ENCODE measurements at regions not wholly inside any gene's neighbourhood (a gene's known extent, or its start where the extent isn't known, plus 50 kb on each side); places are given as distances from the start of the nearest gene placed in this dataset.

DNA sequence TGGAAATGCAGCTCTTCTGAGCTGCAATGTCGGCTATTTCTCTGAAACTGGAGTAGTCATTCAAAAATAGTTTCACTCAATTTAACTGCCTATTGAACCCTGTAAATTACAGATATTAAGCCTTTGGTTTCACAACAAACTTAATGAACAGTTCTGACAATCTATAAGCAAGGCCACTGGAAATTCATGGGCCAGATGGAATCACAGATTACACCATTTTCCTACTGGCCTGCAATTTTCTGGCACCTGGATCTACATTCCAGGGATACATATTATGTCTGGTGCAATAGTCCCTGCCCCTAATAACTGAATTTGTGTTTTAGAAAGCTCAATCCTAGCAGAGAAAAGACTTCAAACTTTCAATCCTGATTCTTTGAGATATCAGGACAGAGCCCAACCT, 551.7 kb downstream of the RNF144A start (continued):
- TF ChIP-seq, protein P1, sequence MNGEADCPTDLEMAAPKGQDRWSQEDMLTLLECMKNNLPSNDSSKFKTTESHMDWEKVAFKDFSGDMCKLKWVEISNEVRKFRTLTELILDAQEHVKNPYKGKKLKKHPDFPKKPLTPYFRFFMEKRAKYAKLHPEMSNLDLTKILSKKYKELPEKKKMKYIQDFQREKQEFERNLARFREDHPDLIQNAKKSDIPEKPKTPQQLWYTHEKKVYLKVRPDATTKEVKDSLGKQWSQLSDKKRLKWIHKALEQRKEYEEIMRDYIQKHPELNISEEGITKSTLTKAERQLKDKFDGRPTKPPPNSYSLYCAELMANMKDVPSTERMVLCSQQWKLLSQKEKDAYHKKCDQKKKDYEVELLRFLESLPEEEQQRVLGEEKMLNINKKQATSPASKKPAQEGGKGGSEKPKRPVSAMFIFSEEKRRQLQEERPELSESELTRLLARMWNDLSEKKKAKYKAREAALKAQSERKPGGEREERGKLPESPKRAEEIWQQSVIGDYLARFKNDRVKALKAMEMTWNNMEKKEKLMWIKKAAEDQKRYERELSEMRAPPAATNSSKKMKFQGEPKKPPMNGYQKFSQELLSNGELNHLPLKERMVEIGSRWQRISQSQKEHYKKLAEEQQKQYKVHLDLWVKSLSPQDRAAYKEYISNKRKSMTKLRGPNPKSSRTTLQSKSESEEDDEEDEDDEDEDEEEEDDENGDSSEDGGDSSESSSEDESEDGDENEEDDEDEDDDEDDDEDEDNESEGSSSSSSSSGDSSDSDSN (IDR thresholded peaks at IDR 0.05; ENCODE audit: borderline replicate concordance in 1 of 2, low read depth in 2 of 2, low read length in 2 of 2), result no peak
- no peak for TF ChIP-seq CHD7 (IDR thresholded peaks at IDR 0.05; ENCODE audit: low read depth, low read length)

Data from K562 (cell line).